CD1c-positive myeloid dendritic cell (primary cell): ENCODE measurements at regions not wholly inside any gene's neighbourhood (a gene's known extent, or its start where the extent isn't known, plus 50 kb on each side); places are given as distances from the start of the nearest gene placed in this dataset.
"Not testable (repeated sequence)": the region's sequence is repeated elsewhere in the genome, so short reads cannot be mapped to it uniquely, and the experiment has no call there.

ENCODE experiments used
- DNase-seq: peaks from one replicate; pipeline ENCODE4 v3.0.0-alpha.2; 2016; ENCODE audit errors: extremely low spot score

DNA sequence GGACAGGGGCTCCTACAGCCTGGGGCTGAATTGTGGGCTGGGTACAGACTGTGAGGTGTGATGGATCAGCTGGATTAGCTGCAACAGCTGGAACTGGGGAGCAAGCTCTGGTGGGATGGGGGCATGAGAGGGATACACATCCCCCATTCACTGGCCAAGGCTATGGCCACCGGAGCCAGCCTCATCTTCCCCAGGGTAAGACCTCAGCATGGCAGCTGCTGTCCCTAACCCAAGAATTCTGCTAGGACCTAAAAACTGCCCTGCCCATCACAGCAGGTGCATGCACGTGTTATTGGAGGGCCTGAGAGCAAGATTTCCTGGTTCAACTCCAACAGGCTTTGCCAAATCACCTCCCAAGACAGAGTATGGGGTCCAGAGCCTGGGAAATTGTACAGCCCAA lies 258.6 kb upstream of the AGTR2 start:
- DNase-seq: no peak

DNA sequence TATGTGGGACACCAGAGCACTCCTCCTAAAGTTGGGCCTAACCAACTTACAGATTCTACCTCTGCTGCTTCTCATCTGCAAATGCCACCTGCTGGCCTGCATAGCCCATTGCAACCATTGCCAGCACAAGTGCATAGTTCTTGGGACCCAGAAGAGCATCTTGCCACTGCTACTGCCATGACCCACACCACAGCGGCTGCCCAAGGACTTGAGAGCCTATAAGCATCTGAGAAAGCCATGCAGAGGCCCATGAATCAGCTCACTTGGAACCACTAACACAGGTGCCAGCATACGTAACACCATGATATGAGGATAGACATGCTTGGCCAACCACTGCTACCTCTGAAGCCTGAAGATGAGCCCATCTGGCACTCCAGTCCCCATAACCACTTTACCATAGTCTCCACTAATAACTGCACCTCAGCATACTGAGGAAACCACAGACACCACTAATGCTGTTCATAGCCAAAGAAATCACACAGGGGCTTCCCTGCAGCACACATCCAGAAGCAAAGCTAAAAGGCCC lies 258.1 kb upstream of the AGTR2 start:
- DNase-seq: no peak

DNA sequence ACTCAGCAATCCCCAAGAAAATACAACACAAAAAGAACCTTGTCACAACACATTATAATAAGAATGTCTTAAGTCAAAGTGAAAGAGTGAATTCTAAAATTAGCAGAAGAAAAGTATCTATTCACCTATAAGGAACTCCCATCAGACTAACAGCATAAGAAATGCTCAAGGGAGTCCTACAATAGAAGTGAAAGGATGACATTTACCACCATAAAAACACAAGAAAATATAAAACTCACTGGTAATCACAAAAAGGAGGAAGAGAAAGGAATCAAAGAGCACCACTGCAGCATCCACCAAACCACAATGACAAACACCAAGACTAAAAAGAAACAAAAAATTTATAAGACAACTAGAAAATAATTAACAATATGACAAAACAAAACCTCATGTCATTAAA lies 257.0 kb upstream of the AGTR2 start:
- DNase-seq: no peak

DNA sequence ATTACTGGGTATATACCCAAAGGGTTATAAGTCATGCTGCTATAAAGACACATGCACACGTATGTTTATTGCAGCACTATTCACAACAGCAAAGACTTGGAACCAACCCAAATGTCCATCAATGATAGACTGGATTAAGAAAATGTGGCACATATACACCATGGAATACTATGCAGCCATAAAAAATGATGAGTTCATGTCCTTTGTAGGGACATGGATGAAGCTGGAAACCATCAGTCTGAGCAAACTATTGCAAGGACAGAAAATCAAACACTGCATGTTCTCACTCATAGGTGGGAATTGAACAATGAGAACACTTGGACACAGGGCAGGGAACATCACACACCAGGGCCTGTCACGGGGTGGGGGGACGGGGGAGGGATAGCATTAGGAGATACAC lies 254.9 kb upstream of the AGTR2 start:
- not testable (repeated sequence) for DNase-seq

DNA sequence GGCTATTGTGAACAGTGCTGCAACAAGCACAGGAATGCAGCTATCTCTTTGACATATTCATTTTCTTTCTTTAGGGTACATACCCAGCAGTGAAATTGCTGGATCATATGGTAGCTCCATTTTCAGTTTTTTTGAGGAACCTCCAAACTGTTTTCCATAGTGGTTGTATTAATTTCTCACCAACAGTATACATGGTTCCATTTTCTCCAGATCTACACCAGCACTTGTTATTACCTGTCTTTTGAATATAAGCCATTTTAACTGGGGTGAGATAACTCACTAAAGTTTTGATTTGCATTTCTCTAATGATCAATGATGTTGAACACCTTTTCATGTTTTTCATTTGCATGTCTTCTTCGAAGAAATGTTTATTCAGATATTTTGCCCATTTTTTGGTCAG lies 241.1 kb upstream of the AGTR2 start:
- no peak for DNase-seq

DNA sequence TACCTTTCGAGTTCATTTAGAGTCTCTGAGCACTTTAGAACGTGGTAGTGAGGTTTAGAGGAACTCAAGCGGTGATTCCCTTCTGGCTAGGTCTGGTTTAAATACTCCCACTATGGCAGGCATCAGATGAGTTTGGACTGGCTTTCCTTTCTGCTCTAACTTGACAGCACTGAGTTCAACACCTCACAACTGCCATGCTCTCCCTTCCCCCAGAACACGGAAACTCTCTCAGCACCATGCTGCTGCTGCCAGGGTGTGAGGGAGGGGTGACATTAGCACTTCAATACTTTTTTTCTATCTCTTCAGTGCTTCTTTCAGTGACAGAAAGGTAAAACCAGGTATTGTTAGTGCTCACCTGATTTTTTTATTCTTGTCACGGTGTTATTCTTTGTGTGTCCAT lies 234.5 kb upstream of the AGTR2 start:
- no peak for DNase-seq

DNA sequence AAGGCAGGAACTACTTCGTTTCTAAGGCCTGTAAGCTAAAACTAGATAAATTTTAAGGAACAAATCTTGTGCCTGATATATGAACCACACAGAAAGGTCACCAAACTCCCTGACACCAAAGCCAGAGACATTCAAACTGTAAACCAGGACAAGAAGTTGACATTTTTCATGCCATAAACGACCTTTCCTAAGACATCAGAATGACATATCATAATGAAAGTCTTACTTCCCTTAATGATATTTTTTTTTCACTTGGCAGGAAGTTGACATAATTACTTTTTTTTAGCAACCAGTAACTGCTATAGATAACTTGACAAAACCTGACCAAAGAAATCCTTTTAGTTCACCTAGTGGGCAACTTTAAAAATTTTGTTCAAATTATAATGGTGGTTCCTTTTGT lies 231.5 kb upstream of the AGTR2 start:
- DNase-seq: peak; percentile 69

DNA sequence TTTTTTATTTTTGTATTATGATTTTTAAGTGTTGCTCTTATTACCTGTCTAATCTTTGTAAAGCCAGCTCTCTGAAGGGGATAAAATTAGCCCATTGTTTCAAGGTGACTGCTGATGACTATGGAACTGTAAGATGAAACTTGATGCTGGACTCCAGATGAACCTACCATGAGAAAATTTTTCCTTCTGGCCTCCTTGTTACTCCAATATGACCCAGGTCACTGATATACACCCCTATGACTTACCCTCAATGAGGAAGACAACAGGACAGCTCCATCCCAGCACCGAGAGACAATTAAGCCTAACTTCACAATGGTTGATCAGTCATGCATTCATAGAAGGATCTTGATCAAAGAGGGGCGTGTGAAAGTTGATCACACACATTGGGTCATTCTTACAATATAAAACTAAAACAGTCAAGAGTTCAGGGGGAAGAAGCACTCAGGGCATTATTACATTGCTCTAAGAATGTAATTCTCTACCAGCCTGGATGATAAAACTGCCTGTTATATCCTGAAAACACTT lies 230.8 kb upstream of the AGTR2 start:
- DNase-seq: no peak

DNA sequence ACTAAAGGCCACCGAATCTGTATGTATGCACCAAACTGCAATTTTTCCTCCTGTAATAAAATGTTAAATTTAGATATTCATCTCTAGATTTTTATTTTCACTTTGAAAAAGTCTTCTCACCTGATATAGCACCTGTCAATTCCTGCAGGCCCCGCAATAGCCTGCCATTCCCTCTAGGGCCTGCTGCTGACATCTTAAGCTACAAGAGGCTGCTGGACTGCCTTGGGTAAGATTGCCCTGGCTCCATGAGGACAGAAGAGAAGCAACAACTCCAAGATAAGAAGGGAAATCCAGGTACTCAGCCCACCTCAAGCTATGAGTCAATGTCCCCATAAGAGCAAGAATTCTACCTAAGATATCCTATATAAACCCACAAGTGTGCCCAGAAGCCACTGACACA lies 230.2 kb upstream of the AGTR2 start:
- DNase-seq: no peak

DNA sequence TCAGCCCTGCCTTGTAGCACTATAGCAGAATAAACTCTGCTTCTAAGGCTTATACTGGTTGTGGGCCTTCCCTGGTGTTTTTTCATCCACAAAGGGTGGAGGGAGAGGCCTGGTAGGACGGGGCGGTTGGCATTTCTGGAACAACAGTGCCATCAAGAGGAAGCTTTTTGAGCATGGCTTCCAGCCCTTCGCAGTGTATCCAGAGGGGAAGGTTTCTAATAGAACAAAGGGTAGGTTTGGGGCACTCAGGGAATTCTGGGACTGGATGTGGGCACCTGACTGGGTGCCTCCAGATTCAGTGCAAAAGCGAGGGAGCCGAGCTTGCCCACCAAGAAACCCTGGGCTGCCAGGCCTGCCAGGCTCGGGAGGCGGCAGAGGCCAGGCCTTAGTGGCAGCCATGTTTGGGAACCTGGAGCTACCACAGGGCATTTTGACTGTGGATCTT lies 229.6 kb upstream of the AGTR2 start:
- DNase-seq: peak; percentile 83

DNA sequence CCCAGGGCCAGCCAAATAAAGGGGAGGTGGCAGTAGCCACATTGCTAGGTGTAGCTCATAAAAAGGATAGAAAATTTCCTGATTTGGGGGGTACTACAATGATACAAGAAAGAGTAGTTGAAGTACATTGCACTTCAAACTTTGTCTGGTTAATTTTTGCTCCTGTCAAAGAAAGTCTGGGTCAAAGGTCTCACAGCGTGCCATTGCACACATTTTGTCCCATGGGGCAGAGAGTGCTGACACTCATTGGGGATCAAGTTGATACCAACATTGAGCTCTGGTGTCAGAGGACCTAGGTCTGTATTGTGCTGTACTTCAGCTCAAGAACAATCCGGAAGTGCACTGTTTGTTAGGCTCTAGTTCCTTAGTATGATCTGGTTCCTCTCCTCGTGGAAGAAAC lies 229.2 kb upstream of the AGTR2 start:
- no peak for DNase-seq

DNA sequence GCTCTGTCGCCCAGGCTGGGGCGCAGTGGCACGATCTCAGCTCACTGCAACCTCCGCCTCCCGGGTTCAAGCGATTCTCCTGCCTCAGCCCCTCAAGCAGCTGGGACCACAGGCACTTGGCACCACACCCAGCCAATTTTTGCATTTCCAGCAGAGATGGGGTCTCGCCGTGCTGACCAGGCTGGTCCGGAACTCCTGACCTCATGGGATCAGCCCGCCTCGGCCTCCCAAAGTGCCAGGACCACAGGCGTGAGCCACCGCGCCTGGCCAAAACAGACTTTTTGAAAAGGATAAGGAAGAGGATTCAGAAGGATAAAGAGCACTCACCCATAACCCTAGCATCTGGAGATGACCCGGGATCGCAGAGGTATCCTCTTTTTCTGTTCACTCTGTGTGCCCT lies 224.5 kb upstream of the AGTR2 start:
- DNase-seq: no peak

DNA sequence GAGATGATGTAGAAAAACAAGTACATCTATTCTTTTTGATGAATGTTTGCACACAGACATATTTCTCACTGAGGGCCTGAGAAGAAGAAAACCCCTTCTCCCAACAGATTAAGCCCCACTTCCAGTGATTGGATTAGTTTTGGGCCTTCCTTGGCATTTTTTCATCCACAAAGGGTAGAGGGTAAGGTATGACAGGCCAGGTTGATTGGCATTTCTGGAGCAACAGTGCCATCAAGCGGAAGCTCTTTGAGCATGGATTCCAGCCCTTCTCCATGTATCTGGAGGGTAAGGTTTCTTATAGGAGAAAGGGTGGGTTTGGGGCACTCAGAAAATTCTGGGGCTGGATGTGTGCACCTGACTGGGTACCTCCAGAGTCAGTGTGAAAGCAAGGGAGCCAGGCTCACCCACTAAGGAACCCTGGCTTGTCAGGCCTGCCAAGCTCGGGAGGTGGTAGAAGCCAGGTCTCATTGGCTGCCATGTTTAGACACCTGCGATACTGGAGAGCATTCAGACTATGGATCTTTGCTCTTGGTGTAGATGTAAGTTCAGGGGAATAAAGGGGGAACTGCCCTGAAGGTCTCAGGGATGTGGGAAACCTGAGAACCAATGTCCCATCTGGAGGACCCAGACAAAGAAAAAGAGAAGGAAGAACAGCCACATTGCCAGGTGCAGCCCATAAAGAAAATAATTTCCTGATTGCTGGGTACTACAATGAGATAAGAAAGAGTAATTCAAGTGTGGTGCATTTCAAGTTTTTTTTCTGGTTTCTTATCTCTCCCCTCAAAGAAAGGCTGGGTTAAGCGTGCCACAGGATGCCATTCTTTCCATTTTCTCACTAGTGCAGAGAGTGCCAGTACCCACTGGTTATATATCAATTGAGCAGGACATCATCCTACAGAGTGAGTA lies 222.3 kb upstream of the AGTR2 start:
- DNase-seq: no peak

DNA sequence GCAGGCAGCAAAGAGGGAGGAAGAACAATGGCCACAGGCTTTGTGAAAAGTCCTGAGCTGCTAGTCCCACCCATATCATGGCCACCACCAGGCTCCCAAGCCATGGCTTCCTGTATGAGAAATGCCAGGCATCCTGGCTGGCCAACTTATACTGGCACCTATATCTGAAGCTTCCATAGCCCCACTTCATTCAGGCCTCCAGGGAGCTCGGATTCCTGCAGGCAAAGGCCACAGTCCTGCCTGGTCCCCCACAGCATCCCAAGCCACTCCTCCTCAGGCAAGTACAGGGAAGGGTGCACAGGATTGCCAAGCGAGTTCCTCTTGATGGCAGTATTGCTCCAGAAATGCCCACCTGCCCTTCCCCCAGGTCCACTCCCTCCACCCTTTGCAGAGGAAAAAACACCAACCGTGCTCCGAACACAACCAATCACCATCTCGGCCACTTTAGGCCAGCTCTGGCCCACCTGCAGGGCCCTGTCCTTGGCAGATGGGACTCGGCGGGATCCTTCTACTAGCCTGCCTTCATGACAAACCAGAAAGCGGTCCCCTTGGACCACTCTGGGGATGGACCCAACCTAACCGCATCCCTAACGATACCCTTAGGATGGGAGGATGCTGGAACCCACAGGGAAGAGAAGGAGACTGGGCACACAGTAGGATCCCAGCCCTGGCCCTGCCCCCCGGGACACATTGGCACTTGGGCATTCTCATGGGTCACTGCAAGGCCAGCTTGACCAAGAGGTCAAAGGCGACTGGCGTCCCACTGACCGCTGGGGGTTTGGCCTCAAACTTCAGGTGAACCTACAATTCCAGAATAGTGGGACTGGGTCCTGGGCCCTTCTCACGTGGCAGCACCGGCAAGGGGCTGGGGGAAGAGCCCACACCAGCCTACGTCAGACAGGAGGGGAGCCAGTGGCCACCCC lies 220.4 kb upstream of the AGTR2 start:
- DNase-seq: no peak

DNA sequence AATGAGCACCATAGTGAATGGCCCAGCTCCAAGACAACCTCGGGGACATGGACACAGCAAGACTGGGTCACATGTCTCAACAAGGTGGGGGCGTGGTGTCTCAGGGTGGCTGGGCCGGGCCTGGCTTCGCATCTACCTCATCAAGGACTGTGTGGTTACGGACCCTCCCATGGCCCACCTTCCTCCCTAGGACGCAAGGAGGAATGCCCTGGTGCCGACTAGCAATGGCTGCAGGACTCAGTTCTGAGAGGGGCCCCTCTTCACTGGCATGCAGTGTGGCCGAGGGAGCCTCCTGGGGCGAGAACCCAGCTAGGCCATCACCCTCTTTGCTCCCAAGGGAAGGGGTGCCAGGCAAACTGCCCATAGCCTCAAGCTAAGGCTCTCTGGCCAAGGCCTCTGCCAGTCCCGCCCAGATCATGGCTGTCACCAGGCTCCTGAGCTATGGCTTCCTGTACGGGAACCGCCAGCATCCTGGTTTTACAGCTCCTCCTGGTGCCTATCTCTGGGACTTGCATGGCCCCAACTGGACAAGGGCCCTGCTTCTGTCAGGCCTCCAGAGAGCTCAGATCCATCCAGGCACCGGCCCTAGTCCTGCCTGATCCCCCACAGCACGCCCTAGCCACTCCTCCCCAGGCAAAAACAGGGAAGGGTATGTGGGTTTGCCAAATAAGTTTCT lies 218.0 kb upstream of the AGTR2 start:
- DNase-seq: no peak

DNA sequence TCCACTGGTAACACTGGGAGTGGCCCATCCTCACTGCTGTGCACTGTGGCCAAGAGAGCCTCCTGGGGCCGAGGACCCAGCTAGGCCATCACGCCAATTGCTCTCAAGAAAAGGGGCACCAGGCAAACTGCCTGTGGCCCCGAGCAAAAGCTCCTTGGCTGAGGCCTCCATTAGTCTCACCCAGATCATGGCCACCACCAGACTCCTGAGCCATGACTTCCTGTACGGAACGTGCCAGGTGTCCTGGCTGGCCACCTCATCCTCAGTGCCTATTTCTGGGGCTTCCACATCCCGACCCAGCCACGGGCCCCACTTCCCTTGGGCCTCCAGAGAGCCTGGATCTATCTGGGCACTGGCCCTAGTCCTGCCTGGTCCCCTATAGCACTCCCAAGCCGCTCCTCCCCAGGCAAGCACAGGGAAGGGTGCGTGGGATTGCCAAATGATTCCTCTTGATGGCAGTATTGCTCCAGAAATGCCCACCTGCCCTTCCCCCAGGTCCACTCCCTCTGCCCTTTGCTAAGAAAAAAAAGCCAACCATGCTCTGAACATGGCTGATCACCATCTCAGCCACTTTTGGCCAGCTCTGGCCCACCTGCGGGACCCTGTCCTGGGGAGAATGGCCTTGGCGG lies 212.6 kb upstream of the AGTR2 start:
- DNase-seq: no peak

DNA sequence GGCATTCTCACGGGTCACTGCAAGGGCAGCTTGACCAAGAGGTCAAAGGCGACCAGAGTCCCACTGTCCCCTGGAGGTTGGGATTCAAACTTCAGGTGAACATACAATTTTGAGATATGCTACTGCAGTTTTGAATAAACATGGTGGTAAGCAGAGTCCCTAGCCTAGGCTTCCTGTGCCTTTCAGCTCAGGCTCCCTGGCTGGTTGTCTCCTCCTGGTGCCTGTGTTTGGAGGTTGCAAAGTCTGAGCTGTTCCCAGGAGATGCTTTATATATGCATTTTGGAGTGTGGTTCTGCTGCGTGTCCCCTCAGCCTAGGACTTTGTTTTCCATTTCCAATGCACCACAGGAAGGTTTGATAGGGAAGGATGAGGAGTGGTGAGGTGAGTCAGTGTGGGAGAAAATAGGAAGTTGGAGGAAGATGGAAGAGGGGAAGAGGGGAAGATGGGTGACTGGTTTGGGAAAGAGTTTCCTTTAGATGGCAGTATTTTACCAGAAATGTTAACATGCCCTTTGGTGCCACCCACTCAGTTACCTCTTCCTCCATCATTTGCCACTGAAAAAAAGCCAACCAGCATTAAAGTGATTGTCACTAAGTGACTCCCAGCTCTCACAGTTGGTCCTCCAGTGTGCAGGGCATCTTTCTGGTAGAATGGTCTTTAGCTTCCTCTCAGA lies 211.7 kb upstream of the AGTR2 start:
- DNase-seq: no peak

DNA sequence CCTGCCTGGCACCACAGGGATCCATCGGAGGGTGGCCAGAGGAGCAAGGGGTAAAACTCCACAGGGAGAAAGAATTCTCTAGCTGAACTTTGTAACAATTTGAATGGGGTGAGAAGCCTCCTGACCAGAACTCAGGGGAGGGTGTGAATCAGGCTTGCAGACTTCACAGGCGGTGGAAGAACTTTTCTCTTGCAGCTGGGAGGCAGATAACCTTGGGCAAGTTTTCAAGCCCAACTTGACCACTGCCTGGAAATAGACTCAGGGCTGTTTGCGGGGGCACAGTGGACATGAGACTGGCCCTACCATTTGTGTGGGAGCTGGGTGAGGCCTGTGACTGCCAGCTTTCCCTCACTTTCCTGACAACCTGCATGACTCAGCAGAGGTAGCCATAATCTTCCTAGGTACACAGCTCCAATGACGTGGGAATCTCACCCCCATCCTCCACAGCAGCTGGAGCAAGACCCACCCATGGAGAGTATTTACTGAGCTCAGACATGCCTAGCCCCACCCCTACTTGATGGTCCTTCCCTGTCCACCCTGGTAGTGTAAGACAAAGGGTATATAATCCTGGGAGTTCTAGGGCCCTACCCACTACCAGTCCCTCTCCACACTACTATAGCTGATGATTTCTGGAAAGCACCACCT lies 210.0 kb upstream of the AGTR2 start:
- no peak for DNase-seq

DNA sequence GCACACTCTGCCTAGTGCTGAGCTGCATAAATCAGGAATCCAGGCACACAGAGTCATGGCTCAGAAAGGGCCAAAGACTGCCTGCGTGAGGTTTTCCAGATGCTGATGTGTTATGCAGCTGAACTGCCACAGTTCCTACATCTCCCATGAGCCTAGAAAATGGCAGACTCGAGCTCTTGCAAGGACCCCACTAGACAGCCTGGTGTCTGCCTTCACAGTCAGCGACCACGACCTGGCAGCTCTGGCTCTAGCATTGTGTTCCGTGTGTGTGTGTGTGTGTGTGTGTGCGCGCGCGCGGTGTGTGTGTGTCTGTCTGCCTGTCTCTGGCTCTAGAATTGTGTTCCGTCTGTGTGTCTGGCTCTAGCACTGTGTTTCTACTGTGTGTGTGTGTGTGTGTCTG lies 203.6 kb upstream of the AGTR2 start:
- no peak for DNase-seq
